Nephron progenitor cell (in vitro differentiated cells): ENCODE measurements at regions not wholly inside any gene's neighbourhood (a gene's known extent, or its start where the extent isn't known, plus 50 kb on each side); places are given as distances from the start of the nearest gene placed in this dataset.

Source experiments
- DNase-seq: peaks from one replicate; pipeline ENCODE4 v3.0.0; 2021
- H3K27ac Mint-ChIP-seq: 2 replicates; pipeline ENCODE4 v1.8.0; 2021; ENCODE audit warnings: mild to moderate bottlenecking, moderate library complexity, mixed read lengths
- H3K27me3 Mint-ChIP-seq: 2 replicates; pipeline ENCODE4 v1.8.0; 2021; ENCODE audit warnings: mild to moderate bottlenecking, low read depth, mixed read lengths; ENCODE audit not compliant: poor library complexity
- H3K36me3 Mint-ChIP-seq: 2 replicates; pipeline ENCODE4 v1.8.0; 2021; ENCODE audit warnings: low read depth, mixed read lengths
- H3K4me1 Mint-ChIP-seq: 2 replicates; pipeline ENCODE4 v1.8.0; 2021; ENCODE audit warnings: mixed read lengths
- H3K4me3 Mint-ChIP-seq: 2 replicates; pipeline ENCODE4 v1.8.0; 2021; ENCODE audit warnings: mild to moderate bottlenecking, moderate library complexity, mixed read lengths
- H3K9me3 Mint-ChIP-seq: 2 replicates; pipeline ENCODE4 v1.8.0; 2021; ENCODE audit warnings: mild to moderate bottlenecking, moderate library complexity, mixed read lengths
- CTCF ChIP-seq: fragments of 200-600 bp; sonication (generic); IDR thresholded peaks from 2 replicates; pipeline ENCODE4 v1.5.0; 2021; ENCODE audit warnings: antibody characterized with exemption

- no peak overlapping the region for H3K4me3 Mint-ChIP-seq
- TF ChIP-seq CTCF, result no peak
- H3K27me3 Mint-ChIP-seq, result no peaks in the 10 kb centered on the region
- H3K36me3 Mint-ChIP-seq, result no peaks in the 10 kb centered on the region
- H3K27ac Mint-ChIP-seq, result no peak overlapping the region
- no peaks in the 10 kb centered on the region for H3K9me3 Mint-ChIP-seq
- no peaks in the 10 kb centered on the region for H3K4me1 Mint-ChIP-seq
- DNase-seq, result no peak
Measured at GRCh38 chr13:72545030-72545719, 182.3 kb downstream of the MZT1 start.

GRCh38 chr13:72544042-72544441, 183.4 kb downstream of the MZT1 start:
- Mint-ChIP-seq H3K27me3 (no peaks in the 10 kb centered on the region), H3K4me1 (no peaks in the 10 kb centered on the region), H3K9me3 (no peaks in the 10 kb centered on the region), H3K4me3 (no peak overlapping the region), H3K36me3 (no peaks in the 10 kb centered on the region), H3K27ac (no peak overlapping the region)
- no peak for TF ChIP-seq CTCF
- no peak for DNase-seq

- Mint-ChIP-seq H3K4me3 (no peak overlapping the region), H3K4me1 (no peaks in the 10 kb centered on the region), H3K9me3 (no peaks in the 10 kb centered on the region), H3K27me3 (peaks cover 3% of the 10 kb centered on the region), H3K27ac (no peak overlapping the region), H3K36me3 (no peaks in the 10 kb centered on the region)
- TF ChIP-seq CTCF, result no peak
- no peak for DNase-seq
Measured at GRCh38 chr13:72542241-72542640, 185.2 kb downstream of the MZT1 start.

- H3K9me3 Mint-ChIP-seq, result no peaks in the 10 kb centered on the region
- peaks cover 3% of the 10 kb centered on the region for H3K27me3 Mint-ChIP-seq
- no peaks in the 10 kb centered on the region for H3K36me3 Mint-ChIP-seq
- H3K4me1 Mint-ChIP-seq, result peaks cover 5% of the 10 kb centered on the region
- DNase-seq, result no peak
- no peak overlapping the region for H3K4me3 Mint-ChIP-seq
- no peak for TF ChIP-seq CTCF
- no peak overlapping the region for H3K27ac Mint-ChIP-seq
Measured at GRCh38 chr13:72541674-72542073, 185.8 kb downstream of the MZT1 start.

GRCh38 chr13:72540881-72541280, 186.5 kb downstream of the MZT1 start:
- Mint-ChIP-seq H3K4me3 (no peak overlapping the region), H3K4me1 (peaks cover 8% of the 10 kb centered on the region), H3K9me3 (no peaks in the 10 kb centered on the region), H3K27me3 (peaks cover 3% of the 10 kb centered on the region), H3K36me3 (no peaks in the 10 kb centered on the region), H3K27ac (peak overlapping the region; percentile 78)
- TF ChIP-seq CTCF, result no peak
- no peak for DNase-seq

GRCh38 chr13:72539925-72540324, 187.5 kb downstream of the MZT1 start:
- peaks cover 3% of the 10 kb centered on the region for H3K27me3 Mint-ChIP-seq
- H3K4me1 Mint-ChIP-seq, result peaks cover 8% of the 10 kb centered on the region
- no peak for TF ChIP-seq CTCF
- H3K4me3 Mint-ChIP-seq, result no peak overlapping the region
- no peak for DNase-seq
- H3K27ac Mint-ChIP-seq, result no peak overlapping the region
- no peaks in the 10 kb centered on the region for H3K9me3 Mint-ChIP-seq
- no peaks in the 10 kb centered on the region for H3K36me3 Mint-ChIP-seq
